Embryonic facial prominence (tissue), 1 donor: ENCODE measurements at regions not wholly inside any gene's neighbourhood (a gene's known extent, or its start where the extent isn't known, plus 50 kb on each side); places are given as distances from the start of the nearest gene placed in this dataset.

Experiments used
- DNase-seq: peaks from one replicate; pipeline ENCODE4 v3.0.0-alpha.2; 2016; ENCODE audit errors: extremely low spot score

DNA sequence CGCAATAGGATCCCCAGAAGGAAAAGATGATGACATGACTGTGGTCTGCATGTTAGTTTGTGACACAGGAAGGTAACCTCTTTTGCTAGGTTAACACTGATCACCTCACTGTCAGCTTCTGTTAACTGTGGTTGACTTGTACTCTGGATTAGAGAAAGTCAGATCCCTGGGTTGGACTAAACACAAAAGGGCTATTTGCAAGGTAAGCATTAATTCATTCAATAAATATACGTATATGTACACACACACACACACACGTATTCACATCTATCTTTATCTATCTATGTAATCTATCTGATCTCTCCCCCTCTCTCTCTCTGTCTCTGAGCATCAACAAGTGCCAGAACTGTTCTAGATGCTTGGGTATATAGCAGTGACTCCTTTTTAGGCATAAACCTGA, 136.1 kb upstream of the SNX19 start:
- DNase-seq = no peak

DNA sequence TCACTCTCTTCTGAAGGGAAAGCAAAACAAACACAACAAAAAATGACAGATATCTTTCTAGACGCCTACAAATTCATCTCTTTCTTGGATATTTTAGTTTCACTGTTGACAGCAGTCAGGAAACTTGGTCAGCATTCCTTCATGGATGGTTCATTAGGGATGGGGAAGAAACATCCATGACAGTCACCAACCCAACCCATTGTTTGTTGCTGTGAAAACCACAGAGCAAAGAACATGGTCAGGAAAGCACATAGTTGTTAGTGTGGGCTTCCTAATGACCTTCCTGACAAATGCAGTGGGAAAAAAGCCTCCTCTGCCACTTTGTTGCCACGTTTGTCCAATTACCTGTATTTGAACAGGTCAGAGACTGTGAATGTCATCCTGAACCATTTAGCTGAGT, 139.8 kb upstream of the SNX19 start:
- DNase-seq = no peak

- DNase-seq = no peak
These were observed 147.4 kb upstream of the SNX19 start for GRCh38 chr11:131063638-131064037.

GRCh38 chr11:131064373-131064991, 148.2 kb upstream of the SNX19 start:
- no peak for DNase-seq

DNA sequence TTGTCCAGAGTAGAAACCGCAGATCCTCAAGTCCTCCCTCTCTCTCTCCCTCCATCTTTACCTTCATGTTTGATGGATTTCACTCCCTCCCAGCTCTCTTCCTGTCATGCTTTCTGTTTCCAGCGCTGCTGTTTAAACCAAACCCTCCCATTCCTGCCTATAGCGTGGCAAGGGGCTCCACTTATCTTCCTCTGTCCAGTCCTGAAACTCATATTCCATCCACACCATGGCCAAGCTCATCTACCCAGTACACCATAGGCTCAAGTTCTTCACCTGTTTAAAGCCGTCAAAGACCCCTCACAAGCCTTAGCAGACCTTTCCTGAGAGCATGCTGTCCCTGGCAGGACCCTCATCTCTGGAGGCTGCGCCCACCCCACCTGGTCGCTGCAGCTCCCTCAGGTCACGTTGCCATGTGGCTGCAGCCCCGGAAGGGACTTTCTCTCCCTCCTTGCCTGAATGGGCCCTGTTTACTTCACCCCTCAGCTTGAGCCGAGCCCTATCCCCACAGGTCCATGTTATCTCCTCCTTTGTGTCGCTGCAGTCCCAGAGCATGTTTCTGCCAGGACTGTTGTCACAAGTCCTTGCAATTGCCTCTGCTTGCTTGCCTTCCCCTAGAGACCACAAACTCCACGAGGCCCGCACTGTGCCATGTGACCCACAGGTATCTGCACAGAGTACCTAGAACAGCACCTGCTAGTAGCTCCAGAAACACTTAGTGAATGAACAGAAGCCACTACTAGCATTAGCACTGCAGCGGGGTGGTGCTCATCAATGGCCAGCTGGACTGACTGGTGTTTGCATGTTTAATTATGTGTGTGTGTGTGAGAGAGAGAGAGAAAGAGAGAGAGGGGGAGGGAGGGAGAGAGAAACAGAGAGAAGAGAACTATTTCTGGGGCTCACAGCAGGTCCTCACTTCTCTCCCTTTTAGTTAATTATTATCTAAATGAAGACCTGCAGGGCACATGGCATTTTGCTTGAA, 149.4 kb upstream of the SNX19 start:
- DNase-seq = no peak

DNA sequence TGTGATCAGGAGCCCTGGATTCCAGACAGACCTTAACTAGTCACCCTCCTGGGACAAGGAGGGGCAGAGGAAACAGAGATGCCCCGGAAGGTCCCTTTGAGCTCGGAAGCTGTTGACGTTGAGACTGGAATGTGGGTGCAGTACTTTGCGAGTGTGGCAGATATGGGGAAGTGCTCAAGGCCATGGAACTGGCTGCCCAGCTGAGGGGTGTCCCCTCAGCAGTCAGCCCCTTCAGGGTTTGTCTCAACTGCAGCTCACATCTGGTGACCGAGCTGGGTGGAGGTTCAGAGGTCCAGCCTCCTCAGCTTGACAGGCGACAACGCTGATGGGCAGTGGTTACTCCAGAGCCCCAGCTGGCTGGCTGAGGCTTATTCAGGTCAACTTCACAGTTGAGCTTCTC, 150.3 kb upstream of the SNX19 start:
- no peak for DNase-seq

- no peak for DNase-seq
These were observed 154.1 kb upstream of the SNX19 start for GRCh38 chr11:131070365-131070764.

DNA sequence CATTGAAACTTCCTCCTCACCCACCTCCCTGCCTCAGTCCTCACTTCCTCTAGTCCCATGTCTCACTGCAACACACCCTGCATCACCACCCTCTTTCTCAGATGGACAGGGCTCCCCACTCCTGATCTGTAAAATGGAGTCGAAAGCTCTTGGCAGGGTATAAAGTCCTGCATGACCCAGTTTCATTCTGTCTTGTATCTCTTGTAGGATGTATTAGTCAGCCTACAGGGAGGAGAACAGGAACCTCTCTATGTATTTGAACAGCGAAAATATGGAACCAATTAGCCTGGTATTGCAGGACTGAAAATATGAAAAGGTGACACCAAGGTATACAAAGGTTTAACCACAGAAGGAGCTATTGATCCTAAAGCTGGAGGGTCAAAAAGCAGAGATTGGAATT, 156.9 kb upstream of the SNX19 start:
- no peak for DNase-seq

- no peak for DNase-seq
These were observed 158.3 kb upstream of the SNX19 start for GRCh38 chr11:131074573-131074972.

- no peak for DNase-seq
These were observed 161.1 kb upstream of the SNX19 start for GRCh38 chr11:131077340-131077739.

DNA sequence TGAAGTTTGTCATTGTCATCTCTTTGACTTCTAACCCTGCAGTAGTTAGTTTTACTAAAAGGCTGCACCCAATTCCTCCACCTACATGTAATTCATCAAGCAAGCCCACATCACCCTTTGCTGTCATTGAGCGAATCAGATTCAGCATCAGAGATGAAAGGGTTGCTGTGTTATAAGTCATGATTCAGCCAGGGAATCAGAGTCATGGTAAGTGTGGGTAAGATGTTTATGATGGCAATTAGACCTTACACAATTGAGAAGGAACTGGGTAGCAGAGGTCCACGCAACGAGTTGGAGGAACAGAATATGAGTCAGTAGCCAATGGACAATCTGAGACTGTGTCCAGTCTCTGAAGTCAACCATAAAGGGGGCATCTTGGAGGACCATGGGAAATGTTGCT, 162.8 kb upstream of the SNX19 start:
- DNase-seq = no peak

- no peak for DNase-seq
These were observed 173.5 kb upstream of the SNX19 start for GRCh38 chr11:131089727-131090245.

DNA sequence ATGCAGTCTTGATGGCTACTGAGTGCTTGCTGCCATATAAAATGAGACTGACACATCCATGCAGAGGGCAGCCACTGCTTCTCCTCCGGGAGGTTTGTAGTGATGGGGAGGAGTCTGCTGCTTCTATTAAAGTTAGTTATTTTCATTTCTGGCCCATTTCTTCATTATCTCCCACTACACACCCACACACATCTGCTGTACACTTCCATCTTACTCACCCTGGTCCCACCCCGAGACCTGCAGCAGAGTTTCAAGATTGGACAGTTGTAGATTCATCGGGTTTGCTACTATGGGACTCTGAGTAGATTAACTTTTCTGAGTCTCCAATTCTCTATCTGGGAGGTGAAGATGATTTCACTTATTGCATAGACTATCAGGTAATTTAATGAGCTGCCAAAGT, 176.2 kb upstream of the SNX19 start:
- no peak for DNase-seq

GRCh38 chr11:131094827-131095226, 178.5 kb upstream of the SNX19 start:
- DNase-seq = no peak

DNA sequence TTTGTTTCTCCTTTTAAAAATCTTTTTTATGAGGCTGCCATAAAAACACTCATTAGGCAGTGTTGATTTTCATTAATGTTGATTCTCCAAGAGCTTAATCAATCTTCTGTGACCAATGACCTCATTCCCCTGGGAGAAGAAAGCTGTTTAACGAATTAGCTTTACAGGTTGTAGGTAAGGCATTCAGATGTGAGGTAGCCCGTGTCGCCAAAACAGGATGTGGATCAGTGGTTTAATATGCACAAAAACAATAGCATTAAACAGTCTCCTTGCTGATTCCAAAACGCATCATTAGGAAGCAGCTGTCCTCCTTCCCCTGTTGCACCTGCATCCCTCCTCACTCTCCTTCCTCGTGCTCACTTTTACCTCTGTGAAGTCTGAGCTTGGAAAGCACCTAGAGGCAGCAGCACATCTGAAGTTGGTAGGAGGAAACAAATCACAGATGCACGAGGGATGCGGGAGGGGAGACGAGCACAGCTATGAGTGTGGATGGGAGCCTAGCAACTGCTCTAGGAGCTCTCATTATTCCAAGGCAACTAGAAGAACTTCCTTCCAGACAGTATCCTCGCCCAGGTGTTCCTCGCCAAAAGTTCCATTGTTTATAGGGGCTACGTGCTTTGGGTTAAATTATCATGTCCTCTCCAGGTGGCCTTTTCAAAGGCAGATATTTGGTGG, 179.4 kb upstream of the SNX19 start:
- no peak for DNase-seq

DNA sequence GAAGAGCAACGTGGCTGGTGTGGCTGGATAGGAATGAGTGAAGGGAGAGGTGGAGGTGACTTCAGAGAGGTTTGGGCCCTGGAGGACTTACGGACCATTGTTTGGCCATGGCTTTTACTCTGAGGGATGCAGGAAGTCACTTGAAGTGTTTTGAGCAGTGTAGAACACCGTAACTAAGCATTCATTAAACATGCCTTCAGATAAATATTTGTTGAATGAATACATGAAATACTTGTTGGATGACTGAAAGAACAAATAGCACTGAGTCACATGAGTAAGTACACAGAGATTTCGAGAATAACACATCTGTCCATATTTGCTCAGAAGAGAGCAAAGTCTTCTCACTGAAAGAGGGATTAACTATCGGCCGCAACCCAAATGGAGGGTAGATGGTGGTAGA, 182.7 kb upstream of the SNX19 start:
- DNase-seq = no peak

GRCh38 chr11:131099746-131100145, 183.5 kb upstream of the SNX19 start:
- no peak for DNase-seq

GRCh38 chr11:131108760-131109159, 192.5 kb upstream of the SNX19 start:
- no peak for DNase-seq

- DNase-seq = no peak
These were observed 193.0 kb upstream of the SNX19 start for GRCh38 chr11:131109257-131109656.

- DNase-seq = no peak
These were observed 193.5 kb upstream of the SNX19 start for GRCh38 chr11:131109790-131110189.

- no peak for DNase-seq
These were observed 195.5 kb upstream of the SNX19 start for GRCh38 chr11:131111775-131112174.

DNA sequence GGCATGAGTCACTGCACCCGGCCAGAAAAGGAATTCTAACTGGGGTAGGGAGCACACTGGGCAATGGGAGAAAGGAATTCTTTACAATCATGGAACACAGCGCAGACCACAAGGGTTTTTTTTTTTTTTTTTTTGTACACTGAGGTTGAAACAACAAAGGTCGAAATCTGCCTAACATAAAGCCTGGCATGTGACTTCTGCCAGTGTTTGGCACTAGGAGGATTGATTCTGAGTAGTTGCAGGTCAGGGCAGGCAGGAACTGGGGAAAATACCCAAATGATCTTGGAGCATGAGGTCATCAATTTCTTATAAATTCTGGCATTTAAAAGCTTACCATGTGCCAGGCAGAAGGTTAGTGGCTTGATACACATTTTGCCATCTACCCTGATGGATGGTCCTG, 202.0 kb upstream of the SNX19 start:
- no peak for DNase-seq
